ENCODE measurements at regions not wholly inside any gene's neighbourhood (a gene's known extent, or its start where the extent isn't known, plus 50 kb on each side); places are given as distances from the start of the nearest gene placed in this dataset.

DNA sequence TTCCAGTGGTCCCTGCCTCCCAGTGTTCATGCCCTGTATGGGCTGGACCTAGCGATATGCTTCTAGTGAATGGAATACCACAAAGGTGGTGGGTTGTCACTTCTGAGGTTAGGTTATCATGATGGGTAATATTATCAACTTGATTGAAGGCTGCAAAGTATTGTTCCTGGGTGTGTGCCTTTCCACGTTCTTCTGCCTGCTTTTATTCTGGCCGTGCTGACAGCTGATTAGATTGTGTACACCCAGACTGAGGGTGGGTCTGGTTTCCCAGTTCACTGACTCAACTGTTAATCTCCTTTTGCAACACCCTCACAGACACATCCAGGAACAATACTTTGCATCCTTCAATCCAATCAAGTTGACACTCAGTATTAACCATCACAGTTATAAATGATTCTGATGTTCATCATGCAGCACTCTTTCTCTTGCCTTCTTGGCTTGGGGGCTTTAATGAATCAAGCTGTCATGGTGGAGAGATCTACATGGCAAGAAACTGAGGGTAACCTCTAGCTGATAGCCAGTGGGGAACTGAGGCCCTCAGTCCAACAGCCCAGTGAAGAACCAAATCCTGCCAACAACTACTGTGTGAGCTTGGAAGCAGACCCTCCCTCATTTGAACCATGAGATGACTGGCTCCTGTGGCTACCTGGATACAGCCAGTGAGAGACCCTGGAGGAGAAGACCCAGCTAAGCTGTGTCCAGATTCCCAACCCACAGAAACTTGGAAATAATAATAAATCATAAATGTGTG, 63.0 kb upstream of the CELF4 start:
- DNase-seq: no peak

GRCh38 chr18:37624318-37624717, 58.7 kb upstream of the CELF4 start:
- DNase-seq: no peak

DNA sequence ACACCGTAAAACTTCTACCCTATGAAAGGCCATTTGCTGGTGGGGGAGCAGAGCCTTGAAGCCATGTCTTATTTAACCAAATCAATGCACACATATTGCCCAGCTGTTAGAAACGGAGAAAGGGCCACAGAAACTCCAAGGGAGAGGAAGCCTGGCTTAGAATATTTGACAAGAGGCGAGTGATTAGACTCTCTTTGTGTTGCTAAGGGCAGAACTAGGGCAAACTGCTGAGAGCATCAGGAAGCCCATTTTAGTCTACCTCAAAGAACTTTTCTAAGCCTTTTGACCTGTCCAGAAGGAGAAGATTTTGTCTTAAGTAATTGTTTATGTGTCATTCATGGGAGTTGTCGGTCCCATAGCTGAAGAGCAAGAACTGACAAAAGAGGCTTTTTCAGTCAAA, 54.4 kb upstream of the CELF4 start:
- no peak for DNase-seq

DNA sequence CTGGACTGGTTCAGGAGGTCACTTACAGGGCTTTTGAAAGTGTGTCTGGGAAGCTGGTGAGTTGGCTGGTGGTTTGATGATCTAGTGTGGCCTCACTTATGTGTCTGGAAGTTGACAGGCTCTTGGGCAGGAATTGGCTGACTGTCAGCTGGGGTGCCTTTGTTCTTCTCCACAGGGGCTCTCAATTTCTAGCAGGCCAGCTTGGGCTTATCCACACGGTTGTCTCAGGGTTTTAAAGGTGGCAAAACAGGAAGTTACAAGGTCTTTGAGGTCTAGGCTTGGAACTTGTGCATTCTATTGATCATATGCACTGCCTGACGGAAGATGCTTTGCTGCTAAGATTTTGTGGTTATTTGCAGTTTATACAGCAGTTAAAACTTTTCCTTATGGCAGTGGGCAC, 52.0 kb upstream of the CELF4 start:
- no peak for DNase-seq
